Naive B cell (primary cell): ENCODE measurements at regions not wholly inside any gene's neighbourhood (a gene's known extent, or its start where the extent isn't known, plus 50 kb on each side); places are given as distances from the start of the nearest gene placed in this dataset.
"Not testable (repeated sequence)": the region's sequence is repeated elsewhere in the genome, so short reads cannot be mapped to it uniquely, and the experiment has no call there.

Experiments used
- ATAC-seq, 2 donors: fragments of 150-1000 bp; cut with Tn5 transposase; 2 replicates each; pipeline ENCODE4 v1.10.0; 2021; ENCODE audit warnings: low read depth in 2 of 2, mild to moderate bottlenecking in 2 of 2, moderate library complexity in 2 of 2
- DNase-seq: peaks from one replicate; pipeline ENCODE4 v3.0.0; 2022
- H3K27ac Mint-ChIP-seq, 6 donors: one replicate each; pipeline ENCODE4 v1.8.0; 2020 to 2022; ENCODE audit warnings: mild to moderate bottlenecking in 6 of 6, mixed read lengths in 6 of 6, moderate library complexity in 5 of 6, inconsistent platforms in 2 of 6
- H3K27me3 Mint-ChIP-seq, 3 donors: one replicate each; pipeline ENCODE4 v1.8.0; 2021 to 2022; ENCODE audit warnings: mixed read lengths in 3 of 3, mild to moderate bottlenecking in 1 of 3
- H3K36me3 Mint-ChIP-seq, 2 donors: one replicate each; pipeline ENCODE4 v1.8.0; 2020 to 2022; ENCODE audit warnings: mixed read lengths in 2 of 2, inconsistent platforms in 1 of 2, mild to moderate bottlenecking in 1 of 2
- H3K4me1 Mint-ChIP-seq, 3 donors: one replicate each; pipeline ENCODE4 v1.8.0; 2020 to 2022; ENCODE audit warnings: mixed read lengths in 3 of 3, inconsistent platforms in 1 of 3, mild to moderate bottlenecking in 1 of 3, moderate library complexity in 1 of 3
- H3K4me3 Mint-ChIP-seq, 8 donors: one replicate each; pipeline ENCODE4 v1.8.0; 2020 to 2022; ENCODE audit warnings: mild to moderate bottlenecking in 8 of 8, mixed read lengths in 8 of 8, moderate library complexity in 8 of 8, inconsistent platforms in 2 of 8
- H3K9me3 Mint-ChIP-seq, 7 donors: one replicate each; pipeline ENCODE4 v1.8.0; 2020 to 2022; ENCODE audit warnings: mixed read lengths in 7 of 7, mild to moderate bottlenecking in 5 of 7, inconsistent platforms in 2 of 7, moderate library complexity in 1 of 7

DNA sequence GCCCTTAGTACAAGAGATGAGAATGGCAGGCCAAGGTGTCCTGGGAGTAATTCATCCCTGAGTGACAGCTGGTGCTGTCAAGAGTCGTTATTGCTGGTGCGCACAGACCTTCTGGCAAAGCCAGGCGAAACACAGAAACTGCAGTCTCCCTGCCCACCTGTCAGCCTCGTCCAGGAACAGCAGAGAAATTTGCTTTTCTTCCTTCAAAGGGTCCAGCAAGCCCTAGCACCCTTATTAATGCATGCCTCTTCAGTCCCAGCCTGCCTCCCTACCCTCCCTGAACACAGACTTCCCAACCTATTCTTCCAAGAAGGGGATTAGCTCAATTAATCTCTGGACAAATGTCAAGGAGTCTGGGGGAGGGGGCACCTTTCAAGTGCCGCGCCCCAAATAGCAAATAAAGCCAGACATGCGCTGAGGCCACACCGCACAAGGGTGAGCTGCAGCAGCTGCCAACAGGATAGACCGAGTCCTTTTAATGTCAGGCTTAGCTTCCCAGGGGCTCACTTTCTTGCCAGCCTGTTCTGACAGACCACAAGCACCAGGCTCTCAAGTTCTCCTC is 250.7 kb upstream of the RASGEF1B start:
- Mint-ChIP-seq H3K27me3 (no peaks in the 10 kb centered on the region), H3K27ac (peak overlapping the region in 1 of 6 donors; percentile 22), H3K9me3 (peaks cover 0 to under 1% (median 0%) of the 10 kb centered on the region in 7 donors), H3K36me3 (no peaks in the 10 kb centered on the region), H3K4me3 (no peak overlapping the region), H3K4me1 (peaks cover 6 to 18% (median 12%) of the 10 kb centered on the region in 3 donors)
- DNase-seq (no peak), ATAC-seq (no peak)

GRCh38 chr4:81715757-81716156 is 244.1 kb upstream of the RASGEF1B start:
- Mint-ChIP-seq H3K36me3 (no peaks in the 10 kb centered on the region), H3K27me3 (no peaks in the 10 kb centered on the region), H3K27ac (no peak overlapping the region), H3K9me3 (peaks cover 0 to 2% (median 0%) of the 10 kb centered on the region in 7 donors), H3K4me1 (peaks cover 14 to 22% (median 20%) of the 10 kb centered on the region in 3 donors), H3K4me3 (no peak overlapping the region)
- DNase-seq (no peak), ATAC-seq (no peak)

- peaks cover 14 to 22% (median 20%) of the 10 kb centered on the region in 3 donors for H3K4me1 Mint-ChIP-seq
- ATAC-seq, H3K36me3 Mint-ChIP-seq, DNase-seq, H3K27ac Mint-ChIP-seq, H3K9me3 Mint-ChIP-seq, H3K4me3 Mint-ChIP-seq, H3K27me3 Mint-ChIP-seq: not testable (repeated sequence)
Observed at GRCh38 chr4:81715357-81715756, 243.7 kb upstream of the RASGEF1B start.

- ATAC-seq: no peak
Observed at GRCh38 chr4:81714291-81714690, 242.6 kb upstream of the RASGEF1B start.

DNA sequence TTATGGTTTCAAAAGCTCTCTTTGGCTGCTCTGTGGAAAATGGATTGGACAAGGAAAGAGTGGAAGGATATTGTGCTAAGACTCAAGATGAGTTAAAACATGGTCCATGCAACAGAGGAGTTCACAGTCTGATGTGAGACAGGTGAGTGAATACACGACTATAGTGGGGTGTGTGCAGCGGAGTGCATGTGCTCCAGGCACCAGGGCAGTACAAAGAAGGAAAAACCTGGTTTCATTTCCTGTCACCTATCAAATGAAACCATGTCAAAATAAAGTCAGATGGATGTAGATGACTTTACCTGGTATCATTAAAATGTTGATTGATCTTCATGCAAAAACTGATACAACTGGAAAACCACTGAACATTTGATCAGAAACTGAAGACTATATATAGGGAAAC is 241.0 kb upstream of the RASGEF1B start:
- Mint-ChIP-seq H3K36me3 (no peaks in the 10 kb centered on the region), H3K4me3 (no peak overlapping the region), H3K4me1 (peaks cover 14 to 22% (median 20%) of the 10 kb centered on the region in 3 donors), H3K27ac (peak overlapping the region in 2 of 6 donors; percentile 39 to 61), H3K27me3 (no peaks in the 10 kb centered on the region), H3K9me3 (peaks cover 0 to 2% (median 0%) of the 10 kb centered on the region in 7 donors)
- ATAC-seq (peak in 1 of 2 donors; percentile 18), DNase-seq (no peak)

More at GRCh38 chr4:81714291-81714690, 242.6 kb upstream of the RASGEF1B start:
- H3K36me3 Mint-ChIP-seq: no peaks in the 10 kb centered on the region
- H3K27me3 Mint-ChIP-seq: no peaks in the 10 kb centered on the region
- peak overlapping the region in 2 of 6 donors; percentile 1 to 57 for H3K27ac Mint-ChIP-seq
- no peak for DNase-seq
- peaks cover 0 to 2% (median 0%) of the 10 kb centered on the region in 7 donors for H3K9me3 Mint-ChIP-seq
- no peak overlapping the region for H3K4me3 Mint-ChIP-seq
- peaks cover 14 to 22% (median 20%) of the 10 kb centered on the region in 3 donors for H3K4me1 Mint-ChIP-seq

DNA sequence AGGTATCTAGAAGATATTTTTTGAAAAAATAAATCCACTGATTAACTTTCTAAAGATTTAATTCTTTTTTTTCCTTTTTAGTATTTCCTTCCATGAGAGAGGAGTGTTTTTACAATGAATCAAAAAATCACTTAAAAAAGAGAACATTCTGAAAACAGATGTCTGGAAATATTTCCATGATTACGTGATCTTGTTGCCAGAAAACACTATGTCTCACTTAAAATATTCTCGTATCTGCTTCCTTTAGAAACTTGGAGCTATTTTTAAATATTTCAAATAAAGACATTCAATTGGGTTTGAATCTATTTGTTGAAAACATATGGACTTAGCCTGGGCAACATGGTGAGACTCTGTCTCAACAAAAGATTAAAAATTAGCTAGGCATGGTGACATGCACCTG is 232.8 kb upstream of the RASGEF1B start:
- Mint-ChIP-seq H3K27me3 (no peaks in the 10 kb centered on the region), H3K4me3 (no peak overlapping the region), H3K27ac (no peak overlapping the region), H3K9me3 (peaks cover 0 to 3% (median 0%) of the 10 kb centered on the region in 7 donors), H3K4me1 (peaks cover 0 to 10% (median 0%) of the 10 kb centered on the region in 3 donors), H3K36me3 (no peaks in the 10 kb centered on the region)
- ATAC-seq: no peak
- DNase-seq: no peak

GRCh38 chr4:81700189-81700588 is 228.5 kb upstream of the RASGEF1B start:
- Mint-ChIP-seq H3K4me3 (no peak overlapping the region), H3K9me3 (peaks cover 0 to 3% (median 0%) of the 10 kb centered on the region in 7 donors)

DNA sequence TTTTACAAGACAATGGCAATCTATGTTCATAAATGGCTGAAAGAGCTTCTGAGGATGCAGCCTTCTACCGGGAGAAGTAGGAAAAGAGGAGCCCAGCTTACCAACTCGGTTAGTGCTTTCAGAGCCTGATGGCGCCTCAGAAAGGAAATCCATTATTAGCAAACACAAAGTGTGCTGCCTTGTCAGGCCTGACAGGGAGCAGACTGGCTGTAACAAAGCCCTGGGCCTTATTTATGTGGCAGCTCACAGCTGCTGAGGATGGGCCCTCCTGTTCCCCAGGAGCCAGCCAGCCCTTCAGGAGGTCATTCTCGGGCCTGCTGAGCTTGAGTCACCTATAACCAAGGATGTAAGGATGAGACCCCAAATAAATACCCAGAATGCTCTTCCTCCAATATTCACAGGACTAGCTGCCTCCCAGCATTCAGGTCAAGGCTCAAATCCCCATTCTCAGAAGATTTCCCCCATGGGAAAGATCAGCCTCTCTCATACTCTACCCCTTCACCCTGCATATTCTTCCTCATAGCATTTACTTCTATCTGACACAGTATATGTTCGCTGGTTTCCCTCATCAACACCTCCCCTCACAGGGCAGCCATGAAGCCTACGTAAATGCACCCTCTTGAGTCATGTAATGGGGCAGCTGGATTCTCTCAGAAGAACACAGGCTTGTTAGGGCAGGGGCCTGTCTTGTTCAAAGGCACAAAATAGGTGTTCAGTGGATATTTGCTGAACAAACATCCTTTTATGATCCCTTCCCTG is 227.0 kb upstream of the RASGEF1B start:
- DNase-seq: no peak
- Mint-ChIP-seq H3K36me3 (no peaks in the 10 kb centered on the region), H3K4me3 (no peak overlapping the region), H3K27me3 (no peaks in the 10 kb centered on the region), H3K27ac (peak overlapping the region in 1 of 6 donors; percentile 2), H3K4me1 (peaks cover 0 to 10% (median 4%) of the 10 kb centered on the region in 3 donors), H3K9me3 (peaks cover 0 to 3% (median 0%) of the 10 kb centered on the region in 7 donors)
- ATAC-seq: no peak

More at GRCh38 chr4:81700189-81700588, 228.5 kb upstream of the RASGEF1B start:
- Mint-ChIP-seq H3K4me1 (peaks cover 0 to 10% (median 4%) of the 10 kb centered on the region in 3 donors), H3K27ac (no peak overlapping the region), H3K27me3 (no peaks in the 10 kb centered on the region), H3K36me3 (no peaks in the 10 kb centered on the region)
- DNase-seq (no peak), ATAC-seq (no peak)

DNA sequence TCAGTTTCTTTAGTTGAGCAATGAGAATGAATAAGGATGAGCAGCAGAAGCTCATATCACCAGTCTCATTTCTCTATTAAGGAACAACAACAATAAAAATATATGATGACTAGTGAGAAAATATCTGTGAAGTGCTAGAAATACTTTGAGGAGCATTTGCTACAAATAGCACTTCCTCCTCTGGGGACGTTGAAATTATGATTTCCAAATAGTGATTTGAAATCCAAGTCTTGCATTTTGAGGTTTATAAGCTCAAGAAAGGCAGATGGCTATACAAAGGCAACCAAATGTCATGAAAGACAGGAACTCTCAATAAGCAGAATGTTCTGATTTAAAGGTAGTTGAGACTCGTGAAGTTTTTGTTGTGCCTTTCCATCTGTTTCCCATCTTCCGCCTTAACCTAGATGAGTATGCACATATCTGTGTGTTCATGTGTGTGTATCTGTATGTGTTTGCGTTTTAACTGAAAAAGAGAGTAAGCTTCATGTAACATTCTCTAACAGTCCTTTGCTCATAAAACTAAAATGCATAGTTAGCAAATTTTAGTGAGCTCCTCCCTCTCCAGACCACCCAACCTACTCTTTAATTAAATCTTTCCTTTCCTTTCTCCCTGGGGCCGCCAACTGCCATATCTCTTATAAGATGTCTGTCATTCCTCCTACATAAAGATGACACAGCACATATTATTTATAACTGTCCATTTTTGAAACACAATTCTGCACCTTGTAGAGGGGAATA is 222.6 kb upstream of the RASGEF1B start:
- Mint-ChIP-seq H3K27ac (peak overlapping the region in 1 of 6 donors; percentile 21), H3K9me3 (no peaks in the 10 kb centered on the region), H3K27me3 (peaks cover 0 to 5% (median 5%) of the 10 kb centered on the region in 3 donors), H3K4me3 (no peak overlapping the region), H3K36me3 (no peaks in the 10 kb centered on the region), H3K4me1 (peaks cover 0 to 11% (median 8%) of the 10 kb centered on the region in 3 donors)
- ATAC-seq: no peak
- DNase-seq: no peak

GRCh38 chr4:81690871-81691270 is 219.2 kb upstream of the RASGEF1B start:
- ATAC-seq (peak in 1 of 2 donors; percentile 43), DNase-seq (no peak)
- no peaks in the 10 kb centered on the region for H3K9me3 Mint-ChIP-seq
- peaks cover 0 to 12% (median 8%) of the 10 kb centered on the region in 3 donors for H3K4me1 Mint-ChIP-seq
- peak overlapping the region in 2 of 6 donors; percentile 37 to 55 for H3K27ac Mint-ChIP-seq
- H3K36me3 Mint-ChIP-seq: no peaks in the 10 kb centered on the region
- peaks cover 0 to 5% (median 5%) of the 10 kb centered on the region in 3 donors for H3K27me3 Mint-ChIP-seq
- H3K4me3 Mint-ChIP-seq: no peak overlapping the region

DNA sequence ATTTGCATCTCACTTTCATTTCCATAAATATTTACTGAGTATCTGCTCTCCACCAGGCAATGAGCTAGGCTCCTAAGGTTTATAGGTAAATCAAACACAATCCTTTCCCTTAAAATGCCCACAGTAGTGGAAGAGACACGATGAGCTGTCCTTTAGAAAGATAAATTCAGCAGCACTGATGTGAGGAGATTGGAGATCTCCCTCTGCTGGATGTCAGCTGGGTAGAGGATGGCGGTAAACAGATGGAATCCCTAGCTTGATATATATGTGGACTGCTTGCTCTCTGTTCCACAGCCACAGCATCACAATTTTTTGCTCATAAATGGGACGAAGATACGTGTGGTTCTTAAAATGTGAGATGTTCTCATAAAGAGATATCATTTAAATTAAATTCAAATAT is 216.4 kb upstream of the RASGEF1B start:
- DNase-seq (no peak), ATAC-seq (peak in 1 of 2 donors; percentile 37)
- peaks cover 0 to 12% (median 8%) of the 10 kb centered on the region in 3 donors for H3K4me1 Mint-ChIP-seq
- H3K9me3 Mint-ChIP-seq: no peaks in the 10 kb centered on the region
- H3K27ac Mint-ChIP-seq: peak overlapping the region in 1 of 6 donors; percentile 23
- H3K27me3 Mint-ChIP-seq: peaks cover 0 to 2% (median under 1%) of the 10 kb centered on the region in 3 donors
- H3K36me3 Mint-ChIP-seq: no peaks in the 10 kb centered on the region
- no peak overlapping the region for H3K4me3 Mint-ChIP-seq

- Mint-ChIP-seq H3K27me3 (no peaks in the 10 kb centered on the region), H3K27ac (peak overlapping the region in 2 of 6 donors; percentile 10 to 47), H3K4me3 (no peak overlapping the region), H3K36me3 (no peaks in the 10 kb centered on the region), H3K9me3 (no peaks in the 10 kb centered on the region), H3K4me1 (peaks cover 0 to 12% (median 8%) of the 10 kb centered on the region in 3 donors)
- DNase-seq (no peak), ATAC-seq (no peak)
Observed at GRCh38 chr4:81687471-81687870, 215.8 kb upstream of the RASGEF1B start.

DNA sequence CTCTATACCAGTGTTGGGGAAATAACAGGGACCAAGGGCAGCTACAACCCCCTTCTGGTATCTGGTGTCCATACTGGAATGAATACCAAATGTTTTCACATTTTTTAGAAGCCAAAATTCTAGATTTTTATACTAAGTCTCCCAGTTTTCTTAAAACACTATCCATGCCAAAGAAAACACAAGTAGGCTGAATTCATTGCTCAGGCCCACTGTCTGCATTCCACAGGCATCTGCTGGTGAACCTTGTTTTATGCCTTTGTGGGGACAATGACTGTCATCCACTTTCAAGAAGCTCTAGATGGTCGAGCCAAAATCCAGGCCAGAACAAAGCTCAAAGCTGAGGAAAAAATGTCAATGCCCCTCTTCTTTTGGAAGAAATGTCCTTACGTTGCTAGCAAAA is 213.4 kb upstream of the RASGEF1B start:
- no peaks in the 10 kb centered on the region for H3K9me3 Mint-ChIP-seq
- H3K27ac Mint-ChIP-seq: peak overlapping the region in 1 of 6 donors; percentile 26
- H3K36me3 Mint-ChIP-seq: no peaks in the 10 kb centered on the region
- ATAC-seq (no peak), DNase-seq (no peak)
- H3K4me3 Mint-ChIP-seq: no peak overlapping the region
- no peaks in the 10 kb centered on the region for H3K27me3 Mint-ChIP-seq
- peaks cover 0 to 6% (median 0%) of the 10 kb centered on the region in 3 donors for H3K4me1 Mint-ChIP-seq
